ENCODE measurements at regions not wholly inside any gene's neighbourhood (a gene's known extent, or its start where the extent isn't known, plus 50 kb on each side); places are given as distances from the start of the nearest gene placed in this dataset.

DNA sequence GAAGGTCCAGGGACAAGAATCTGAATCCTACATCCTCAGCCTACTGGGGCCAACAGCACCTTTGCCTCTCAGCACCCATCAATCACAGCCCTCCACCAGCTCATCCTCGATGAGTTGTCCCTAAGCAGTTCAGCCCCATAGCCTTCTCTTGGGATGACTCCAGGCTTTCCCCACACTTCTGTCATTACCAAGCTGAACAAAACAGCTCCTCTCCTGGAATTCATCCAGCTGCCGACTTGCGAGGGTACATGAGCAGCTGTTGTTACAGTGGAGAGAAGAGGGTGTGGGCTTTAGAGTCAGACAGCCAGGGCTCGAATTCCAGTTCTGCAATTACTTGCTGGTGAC is 69.0 kb upstream of the THBS1 start:
- ATAC-seq (ENCODE audit: poor library complexity): no peak
- H3K27ac ChIP-seq (ENCODE audit: low read depth in 1 of 2, low read length in 2 of 2): no peak overlapping the region
- peaks cover 53% of the 10 kb centered on the region for H3K27me3 Mint-ChIP-seq
- intact Hi-C loops (cut with DNase I, micrococcal nuclease): no loop called here
- H3K9me3 ChIP-seq (ENCODE audit: control insufficient read depth in 1 of 2, insufficient read depth in 1 of 2, low read length in 2 of 2): peaks cover 0 to 15% of the 10 kb centered on the region in 2 experiments
- peaks cover 12 to 24% of the 10 kb centered on the region in 2 experiments for H3K27me3 ChIP-seq (ENCODE audit: control insufficient read depth in 1 of 2, insufficient read depth in 2 of 2, low read length in 2 of 2)
- H3K27ac Mint-ChIP-seq: no peak overlapping the region
- no peaks in the 10 kb centered on the region for H3K4me1 Mint-ChIP-seq (ENCODE audit: low read depth)
- no peaks in the 10 kb centered on the region for H3K36me3 ChIP-seq (ENCODE audit: insufficient read depth, low read length)
- no peak overlapping the region for H3K4me3 ChIP-seq (ENCODE audit: low read length)
- no peaks in the 10 kb centered on the region for H3K4me1 ChIP-seq (ENCODE audit: insufficient read depth, low read length)
- no peak overlapping the region for H3K4me3 Mint-ChIP-seq
- POLR2A ChIA-PET: no interaction called here
- CTCF ChIA-PET: interaction anchor here (0.9 kb wide), 1 partner anchor 17 kb away, joined by 3 read pairs; no protein-coding TSS in a partner anchor
- TF ChIP-seq CTCF (IDR thresholded peaks at IDR 0.05): no peak
- no peaks in the 10 kb centered on the region for H3K36me3 Mint-ChIP-seq (ENCODE audit: low read depth)
- H3K9me3 Mint-ChIP-seq: peaks cover 2% of the 10 kb centered on the region
- DNase-seq: no peak

GRCh38 chr15:39512643-39513042 is 68.2 kb upstream of the THBS1 start:
- intact Hi-C loops (cut with DNase I, micrococcal nuclease): no loop called here
- H3K36me3 ChIP-seq (ENCODE audit: insufficient read depth, low read length): no peaks in the 10 kb centered on the region
- H3K9me3 Mint-ChIP-seq: peaks cover 2% of the 10 kb centered on the region
- H3K4me3 ChIP-seq (ENCODE audit: low read length): no peak overlapping the region
- H3K27ac ChIP-seq (ENCODE audit: low read depth in 1 of 2, low read length in 2 of 2): no peak overlapping the region
- H3K36me3 Mint-ChIP-seq (ENCODE audit: low read depth): no peaks in the 10 kb centered on the region
- CTCF ChIA-PET: no interaction called here
- H3K4me1 ChIP-seq (ENCODE audit: insufficient read depth, low read length): no peaks in the 10 kb centered on the region
- no peak overlapping the region for H3K27ac Mint-ChIP-seq
- DNase-seq (no peak), ATAC-seq (ENCODE audit: poor library complexity) (no peak)
- H3K9me3 ChIP-seq (ENCODE audit: control insufficient read depth in 1 of 2, insufficient read depth in 1 of 2, low read length in 2 of 2): peaks cover 0 to 15% of the 10 kb centered on the region in 2 experiments
- no peak overlapping the region for H3K4me3 Mint-ChIP-seq
- peaks cover 12 to 25% of the 10 kb centered on the region in 2 experiments for H3K27me3 ChIP-seq (ENCODE audit: control insufficient read depth in 1 of 2, insufficient read depth in 2 of 2, low read length in 2 of 2)
- H3K27me3 Mint-ChIP-seq: peaks cover 59% of the 10 kb centered on the region
- POLR2A ChIA-PET: no interaction called here
- no peaks in the 10 kb centered on the region for H3K4me1 Mint-ChIP-seq (ENCODE audit: low read depth)
- TF ChIP-seq CTCF (IDR thresholded peaks at IDR 0.05): no peak

GRCh38 chr15:39513936-39514335 is 66.9 kb upstream of the THBS1 start:
- H3K4me1 ChIP-seq (ENCODE audit: insufficient read depth, low read length): no peaks in the 10 kb centered on the region
- no peak for TF ChIP-seq CTCF (IDR thresholded peaks at IDR 0.05)
- ChIA-PET CTCF (no interaction called here), POLR2A (no interaction called here)
- Mint-ChIP-seq H3K4me3 (no peak overlapping the region), H3K9me3 (peaks cover 2% of the 10 kb centered on the region), H3K4me1 (ENCODE audit: low read depth) (no peaks in the 10 kb centered on the region), H3K36me3 (ENCODE audit: low read depth) (no peaks in the 10 kb centered on the region), H3K27me3 (peaks cover 60% of the 10 kb centered on the region), H3K27ac (no peak overlapping the region)
- intact Hi-C loops (cut with DNase I, micrococcal nuclease): no loop called here
- H3K4me3 ChIP-seq (ENCODE audit: low read length): no peak overlapping the region
- H3K9me3 ChIP-seq (ENCODE audit: control insufficient read depth in 1 of 2, insufficient read depth in 1 of 2, low read length in 2 of 2): peaks cover 0 to 15% of the 10 kb centered on the region in 2 experiments
- H3K27ac ChIP-seq (ENCODE audit: low read depth in 1 of 2, low read length in 2 of 2): no peak overlapping the region
- no peak for ATAC-seq (ENCODE audit: poor library complexity)
- H3K27me3 ChIP-seq (ENCODE audit: control insufficient read depth in 1 of 2, insufficient read depth in 2 of 2, low read length in 2 of 2): peaks cover 14 to 35% of the 10 kb centered on the region in 2 experiments
- no peak for DNase-seq
- H3K36me3 ChIP-seq (ENCODE audit: insufficient read depth, low read length): no peaks in the 10 kb centered on the region

All from CD4-positive, alpha-beta T cell (primary cell).